Adrenal gland (tissue), 9 donors: ENCODE measurements at regions not wholly inside any gene's neighbourhood (a gene's known extent, or its start where the extent isn't known, plus 50 kb on each side); places are given as distances from the start of the nearest gene placed in this dataset.
A peak's percentile ranks its signal among the peaks of the same experiment; 100 is the strongest.

ENCODE experiments used
- DNase-seq, 7 donors: peaks; one replicate each; pipeline ENCODE4 v3.0.0-alpha.2; 2019 to 2020
- H3K27ac ChIP-seq, 5 donors: fragments of 200-600 bp; sonication (generic) in 4 of 5; 1 replicate in 3 of 5; 2 replicates in 2 of 5; pipeline versions ENCODE4 v1.5.1 to v1.8.0; 2016 to 2020; ENCODE audit warnings: mild to moderate bottlenecking in 1 of 5
- H3K27me3 ChIP-seq: fragments of 200-600 bp; 2 replicates; pipeline ENCODE4 v1.8.0; 2021
- H3K36me3 ChIP-seq, 2 donors: fragments of 200-600 bp; replicated peaks in 1 of 2; 1 replicate in 1 of 2; 2 replicates in 1 of 2; pipeline versions ENCODE4 v1.5.1 to v1.8.0; 2018 to 2022
- H3K4me1 ChIP-seq, 2 donors: fragments of 200-600 bp; replicated peaks in 1 of 2; 1 replicate in 1 of 2; 2 replicates in 1 of 2; pipeline versions ENCODE4 v1.5.1 to v1.8.0; 2018 to 2021
- H3K4me3 ChIP-seq, 4 donors: fragments of 200-600 bp; sonication (generic) in 3 of 4; one replicate each; pipeline ENCODE4 v1.5.1; 2016 to 2018
- H3K9me3 ChIP-seq, 3 donors: fragments of 200-600 bp; sonication (generic) in 1 of 3; replicated peaks in 1 of 3; 1 replicate in 2 of 3; 2 replicates in 1 of 3; pipeline versions ENCODE4 v1.5.1 to v1.8.0; 2016 to 2021
- CTCF ChIP-seq, 6 experiments: fragments of 450-650 bp in 4 of 6; fragments of 200-600 bp in 2 of 6; sonication (generic) in 1 of 6; IDR thresholded peaks; 1 replicate in 5 of 6; 2 replicates in 1 of 6; pipeline versions ENCODE4 v1.5.1 to v1.8.0; 2016 to 2021; ENCODE audit warnings: antibody characterized with exemption in 6 of 6, mild to moderate bottlenecking in 2 of 6, moderate library complexity in 1 of 6
- POLR2A ChIP-seq, 2 donors: fragments of 450-650 bp; IDR thresholded peaks; one replicate each; pipeline ENCODE4 v1.6.1; 2017; ENCODE audit warnings: antibody characterized with exemption in 2 of 2, mild to moderate bottlenecking in 2 of 2, moderate library complexity in 1 of 2
- WGBS, 4 donors: extraction: QIAGEN DNeasy Blood & Tissue Kit in 2 of 4; methylation state at CpG; one replicate each; pipeline versions ENCODE4 v1.1.5 to v1.1.7; 2013 to 2017; 5-methylcytosine and 5-hydroxymethylcytosine counted together
- intact Hi-C, 2 donors: fragments of 100-400 bp; cut with DNase I; formaldehyde crosslinking; loops; one replicate each; pipeline versions ENCODE4 v1.14.1 to v1.15.0; 2022 to 2023
- donor health status: healthy with polysubstance abuse.
- donor health status: Bipolar disorder and iron deficiency.
- donor health status: DM: yes; HTN: yes; CAD: no.
- donor health status: DM: no; HTN: no; CAD: no.
- donor health status: DM: no; HTN: no; CAD: no.

GRCh38 chr1:218499011-218499691 lies 154.0 kb downstream of the TGFB2 start:
- WGBS, 4 donors = 44 to 57% (median 50%) methylated on average over 4 of the region's 4 CpGs
- intact Hi-C loops = no loop called here
- Histone ChIP-seq H3K4me1 (no peaks in the 10 kb centered on the region), H3K27ac (peak overlapping the region in 2 of 5 donors; percentile 43 to 69), H3K36me3 (no peaks in the 10 kb centered on the region), H3K4me3 (peak overlapping the region in 1 of 4 donors; percentile 25), H3K27me3 (no peaks in the 10 kb centered on the region), H3K9me3 (no peaks in the 10 kb centered on the region)
- no peak for DNase-seq
- TF ChIP-seq CTCF (IDR thresholded peaks at IDR 0.05) (no peak), POLR2A (IDR thresholded peaks at IDR 0.05) (no peak)

- H3K9me3 ChIP-seq = no peaks in the 10 kb centered on the region
- H3K27me3 ChIP-seq = no peaks in the 10 kb centered on the region
- intact Hi-C loops = no loop called here
- no peak for DNase-seq
- H3K4me3 ChIP-seq = no peak overlapping the region
- WGBS, 4 donors = 78 to 88% (median 85%) methylated on average over 7 of the region's 7 CpGs
- no peak for TF ChIP-seq CTCF (IDR thresholded peaks at IDR 0.05)
- no peak for TF ChIP-seq POLR2A (IDR thresholded peaks at IDR 0.05)
- no peaks in the 10 kb centered on the region for H3K4me1 ChIP-seq
- H3K36me3 ChIP-seq = no peaks in the 10 kb centered on the region
- H3K27ac ChIP-seq = peak overlapping the region in 1 of 5 donors; percentile 69
Measured at GRCh38 chr1:218499911-218500310, 154.8 kb downstream of the TGFB2 start.

DNA sequence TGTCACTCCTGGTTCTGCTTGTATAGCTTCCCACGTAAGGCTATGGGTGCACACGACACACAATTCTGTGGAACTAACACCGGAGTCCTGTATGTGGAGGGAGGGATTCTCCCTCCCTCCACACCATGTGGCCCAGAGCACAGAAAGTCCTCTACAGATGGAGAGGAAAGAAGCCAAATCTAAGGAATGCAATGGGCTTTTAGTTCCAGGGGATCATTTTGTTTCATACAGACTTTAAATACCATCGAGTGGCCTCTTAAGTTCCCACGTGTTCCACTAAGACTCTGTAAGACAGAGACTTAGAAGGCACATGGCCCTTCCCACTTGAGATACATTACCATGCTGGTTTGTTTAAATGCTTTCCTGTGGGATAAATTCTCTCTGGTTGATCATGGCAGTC lies 156.0 kb downstream of the TGFB2 start:
- no peak for DNase-seq
- no peak for TF ChIP-seq CTCF (IDR thresholded peaks at IDR 0.05)
- TF ChIP-seq POLR2A (IDR thresholded peaks at IDR 0.05) = no peak
- Histone ChIP-seq H3K36me3 (no peaks in the 10 kb centered on the region), H3K27ac (no peak overlapping the region), H3K4me1 (no peaks in the 10 kb centered on the region), H3K4me3 (no peak overlapping the region), H3K27me3 (no peaks in the 10 kb centered on the region), H3K9me3 (no peaks in the 10 kb centered on the region)
- WGBS, 4 donors = 71 to 83% (median 74%) methylated on average over 5 of the region's 5 CpGs
- intact Hi-C loops = no loop called here

DNA sequence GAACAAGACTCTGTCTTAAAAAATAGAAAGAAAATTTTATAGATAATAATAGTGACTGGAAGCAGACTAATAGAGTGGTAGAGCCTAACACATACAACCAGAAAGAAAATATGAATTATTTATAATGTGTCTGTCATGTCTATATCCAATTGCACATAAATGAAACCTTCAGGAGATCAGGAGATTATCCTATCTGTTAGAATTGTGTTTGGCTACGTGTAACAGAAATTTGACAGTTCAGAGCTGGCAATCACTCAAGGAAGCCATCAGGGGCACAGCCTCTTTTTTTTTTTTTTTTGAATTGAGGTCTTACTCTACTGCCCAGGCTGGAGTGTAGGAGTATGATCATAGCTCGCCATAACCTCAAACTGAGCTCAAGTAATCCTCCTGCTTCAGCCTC lies 157.2 kb downstream of the TGFB2 start:
- Histone ChIP-seq H3K4me1 (no peaks in the 10 kb centered on the region), H3K4me3 (no peak overlapping the region), H3K9me3 (peaks cover 0 to under 1% (median 0%) of the 10 kb centered on the region in 3 donors), H3K27ac (no peak overlapping the region), H3K36me3 (no peaks in the 10 kb centered on the region), H3K27me3 (no peaks in the 10 kb centered on the region)
- WGBS, 4 donors = 57 to 88% (median 81%) methylated on average over 2 of the region's 2 CpGs
- TF ChIP-seq POLR2A (IDR thresholded peaks at IDR 0.05) (no peak), CTCF (IDR thresholded peaks at IDR 0.05) (no peak)
- DNase-seq = no peak
- intact Hi-C loops = no loop called here
